ENCODE measurements at regions not wholly inside any gene's neighbourhood (a gene's known extent, or its start where the extent isn't known, plus 50 kb on each side); places are given as distances from the start of the nearest gene placed in this dataset.
"Not testable (repeated sequence)": the region's sequence is repeated elsewhere in the genome, so short reads cannot be mapped to it uniquely, and the experiment has no call there.

- H3K4me3 ChIP-seq (ENCODE audit: low read length), result no peak overlapping the region
- no peak for DNase-seq (ENCODE audit: low read depth, low spot score)
Measured at GRCh38 chr10:123357421-123357930, 203.3 kb downstream of the BUB3 start.

GRCh38 chr10:123359539-123359938 is 205.3 kb downstream of the BUB3 start:
- H3K4me3 ChIP-seq (ENCODE audit: low read length), result no peak overlapping the region
- DNase-seq (ENCODE audit: low read depth, low spot score), result no peak

GRCh38 chr10:123361832-123362231 is 207.6 kb downstream of the BUB3 start:
- no peak overlapping the region for H3K4me3 ChIP-seq (ENCODE audit: low read length)
- DNase-seq (ENCODE audit: low read depth, low spot score), result no peak

GRCh38 chr10:123367195-123367594 is 213.0 kb downstream of the BUB3 start:
- DNase-seq (ENCODE audit: low read depth, low spot score), result no peak
- H3K4me3 ChIP-seq (ENCODE audit: low read length), result no peak overlapping the region

GRCh38 chr10:123371626-123372025 is 217.4 kb downstream of the BUB3 start:
- DNase-seq (ENCODE audit: low read depth, low spot score); H3K4me3 ChIP-seq (ENCODE audit: low read length): not testable (repeated sequence)

- DNase-seq (ENCODE audit: low read depth, low spot score), result no peak
- H3K4me3 ChIP-seq (ENCODE audit: low read length), result no peak overlapping the region
Measured at GRCh38 chr10:123373591-123373990, 219.4 kb downstream of the BUB3 start.

- DNase-seq (ENCODE audit: low read depth, low spot score), result no peak
Measured at GRCh38 chr10:123375097-123375496, 220.9 kb downstream of the BUB3 start.

GRCh38 chr10:123375738-123376137 is 221.5 kb downstream of the BUB3 start:
- no peak for DNase-seq (ENCODE audit: low read depth, low spot score)
- no peak overlapping the region for H3K4me3 ChIP-seq (ENCODE audit: low read length)

More at GRCh38 chr10:123375097-123375496, 220.9 kb downstream of the BUB3 start:
- H3K4me3 ChIP-seq (ENCODE audit: low read length), result no peak overlapping the region

- no peak overlapping the region for H3K4me3 ChIP-seq (ENCODE audit: low read length)
- DNase-seq (ENCODE audit: low read depth, low spot score), result no peak
Measured at GRCh38 chr10:123377883-123378282, 223.7 kb downstream of the BUB3 start.

GRCh38 chr10:123378302-123378701 is 224.1 kb downstream of the BUB3 start:
- no peak overlapping the region for H3K4me3 ChIP-seq (ENCODE audit: low read length)
- DNase-seq (ENCODE audit: low read depth, low spot score), result no peak

GRCh38 chr10:123379156-123379555 is 225.0 kb downstream of the BUB3 start:
- no peak overlapping the region for H3K4me3 ChIP-seq (ENCODE audit: low read length)
- DNase-seq (ENCODE audit: low read depth, low spot score), result no peak

- DNase-seq (ENCODE audit: low read depth, low spot score), result no peak
- H3K4me3 ChIP-seq (ENCODE audit: low read length), result no peak overlapping the region
Measured at GRCh38 chr10:123380491-123381085, 226.4 kb downstream of the BUB3 start.

GRCh38 chr10:123381224-123381623 is 227.0 kb downstream of the BUB3 start:
- no peak for DNase-seq (ENCODE audit: low read depth, low spot score)
- H3K4me3 ChIP-seq (ENCODE audit: low read length), result no peak overlapping the region

- DNase-seq (ENCODE audit: low read depth, low spot score), result peak; percentile 14
- no peak overlapping the region for H3K4me3 ChIP-seq (ENCODE audit: low read length)
Measured at GRCh38 chr10:123382491-123382890, 228.3 kb downstream of the BUB3 start.

GRCh38 chr10:123385508-123386080 is 231.4 kb downstream of the BUB3 start:
- no peak for DNase-seq (ENCODE audit: low read depth, low spot score)
- H3K4me3 ChIP-seq (ENCODE audit: low read length), result no peak overlapping the region

- no peak for DNase-seq (ENCODE audit: low read depth, low spot score)
- no peak overlapping the region for H3K4me3 ChIP-seq (ENCODE audit: low read length)
Measured at GRCh38 chr10:123389520-123389919, 235.3 kb downstream of the BUB3 start.

- H3K4me3 ChIP-seq (ENCODE audit: low read length), result no peak overlapping the region
- DNase-seq (ENCODE audit: low read depth, low spot score), result no peak
Measured at GRCh38 chr10:123390332-123390731, 236.1 kb downstream of the BUB3 start.

GRCh38 chr10:123390874-123391273 is 236.7 kb downstream of the BUB3 start:
- no peak for DNase-seq (ENCODE audit: low read depth, low spot score)
- no peak overlapping the region for H3K4me3 ChIP-seq (ENCODE audit: low read length)

GRCh38 chr10:123391275-123392028 is 237.2 kb downstream of the BUB3 start:
- DNase-seq (ENCODE audit: low read depth, low spot score), result no peak
- no peak overlapping the region for H3K4me3 ChIP-seq (ENCODE audit: low read length)

- no peak overlapping the region for H3K4me3 ChIP-seq (ENCODE audit: low read length)
- no peak for DNase-seq (ENCODE audit: low read depth, low spot score)
Measured at GRCh38 chr10:123392182-123392963, 238.2 kb downstream of the BUB3 start.

Measured in Jurkat, Clone E6-1 (cell line).